Adrenal gland (tissue), 9 donors: ENCODE measurements at regions not wholly inside any gene's neighbourhood (a gene's known extent, or its start where the extent isn't known, plus 50 kb on each side); places are given as distances from the start of the nearest gene placed in this dataset.

Experiments
- DNase-seq, 7 donors: peaks; one replicate each; pipeline ENCODE4 v3.0.0-alpha.2; 2019 to 2020
- H3K27ac ChIP-seq, 5 donors: fragments of 200-600 bp; sonication (generic) in 4 of 5; 1 replicate in 3 of 5; 2 replicates in 2 of 5; pipeline versions ENCODE4 v1.5.1 to v1.8.0; 2016 to 2020; ENCODE audit warnings: mild to moderate bottlenecking in 1 of 5
- H3K27me3 ChIP-seq: fragments of 200-600 bp; 2 replicates; pipeline ENCODE4 v1.8.0; 2021
- H3K36me3 ChIP-seq, 2 donors: fragments of 200-600 bp; replicated peaks in 1 of 2; 1 replicate in 1 of 2; 2 replicates in 1 of 2; pipeline versions ENCODE4 v1.5.1 to v1.8.0; 2018 to 2022
- H3K4me1 ChIP-seq, 2 donors: fragments of 200-600 bp; replicated peaks in 1 of 2; 1 replicate in 1 of 2; 2 replicates in 1 of 2; pipeline versions ENCODE4 v1.5.1 to v1.8.0; 2018 to 2021
- H3K4me3 ChIP-seq, 4 donors: fragments of 200-600 bp; sonication (generic) in 3 of 4; one replicate each; pipeline ENCODE4 v1.5.1; 2016 to 2018
- H3K9me3 ChIP-seq, 3 donors: fragments of 200-600 bp; sonication (generic) in 1 of 3; replicated peaks in 1 of 3; 1 replicate in 2 of 3; 2 replicates in 1 of 3; pipeline versions ENCODE4 v1.5.1 to v1.8.0; 2016 to 2021
- POLR2A ChIP-seq, 2 donors: fragments of 450-650 bp; IDR thresholded peaks; one replicate each; pipeline ENCODE4 v1.6.1; 2017; ENCODE audit warnings: antibody characterized with exemption in 2 of 2, mild to moderate bottlenecking in 2 of 2, moderate library complexity in 1 of 2
- WGBS, 4 donors: extraction: QIAGEN DNeasy Blood & Tissue Kit in 2 of 4; methylation state at CpG; one replicate each; pipeline versions ENCODE4 v1.1.5 to v1.1.7; 2013 to 2017; 5-methylcytosine and 5-hydroxymethylcytosine counted together
- intact Hi-C, 2 donors: fragments of 100-400 bp; cut with DNase I; formaldehyde crosslinking; loops; one replicate each; pipeline versions ENCODE4 v1.14.1 to v1.15.0; 2022 to 2023
- TF ChIP-seq, protein P1 (sequence below), 6 experiments: fragments of 450-650 bp in 4 of 6; fragments of 200-600 bp in 2 of 6; sonication (generic) in 1 of 6; IDR thresholded peaks; 1 replicate in 5 of 6; 2 replicates in 1 of 6; pipeline versions ENCODE4 v1.5.1 to v1.8.0; 2016 to 2021; ENCODE audit warnings: antibody characterized with exemption in 6 of 6, mild to moderate bottlenecking in 2 of 6, moderate library complexity in 1 of 6
- donor health status: healthy with polysubstance abuse.
- donor health status: Bipolar disorder and iron deficiency.
- donor health status: DM: yes; HTN: yes; CAD: no.
- donor health status: DM: no; HTN: no; CAD: no.
- donor health status: DM: no; HTN: no; CAD: no.

DNA sequence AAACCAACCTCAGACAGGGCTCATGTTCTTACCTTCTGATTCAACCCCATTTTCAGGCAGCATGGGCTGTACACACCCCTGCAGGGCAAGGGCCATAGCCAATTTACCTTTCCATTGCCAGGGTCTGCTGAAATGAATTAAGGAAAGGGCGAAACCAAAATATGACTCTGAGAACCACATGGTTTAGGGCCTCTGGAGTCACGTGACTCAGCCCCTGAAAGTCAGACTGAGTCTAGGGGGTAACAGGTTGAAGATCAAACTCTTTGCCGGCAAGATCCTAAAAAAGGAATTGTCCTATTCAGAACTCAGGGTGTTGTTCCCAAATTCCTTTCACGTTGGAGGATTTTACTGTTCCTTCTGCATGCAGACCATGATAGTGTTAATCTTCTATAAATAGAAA is 118.9 kb downstream of the RAB11FIP2 start:
- Histone ChIP-seq H3K27me3 (no peaks in the 10 kb centered on the region), H3K36me3 (no peaks in the 10 kb centered on the region), H3K4me3 (no peak overlapping the region), H3K27ac (no peak overlapping the region), H3K4me1 (no peaks in the 10 kb centered on the region), H3K9me3 (no peaks in the 10 kb centered on the region)
- DNase-seq = no peak
- intact Hi-C loops = no loop called here
- no peak for TF ChIP-seq POLR2A (IDR thresholded peaks at IDR 0.05)
- TF ChIP-seq, protein P1, sequence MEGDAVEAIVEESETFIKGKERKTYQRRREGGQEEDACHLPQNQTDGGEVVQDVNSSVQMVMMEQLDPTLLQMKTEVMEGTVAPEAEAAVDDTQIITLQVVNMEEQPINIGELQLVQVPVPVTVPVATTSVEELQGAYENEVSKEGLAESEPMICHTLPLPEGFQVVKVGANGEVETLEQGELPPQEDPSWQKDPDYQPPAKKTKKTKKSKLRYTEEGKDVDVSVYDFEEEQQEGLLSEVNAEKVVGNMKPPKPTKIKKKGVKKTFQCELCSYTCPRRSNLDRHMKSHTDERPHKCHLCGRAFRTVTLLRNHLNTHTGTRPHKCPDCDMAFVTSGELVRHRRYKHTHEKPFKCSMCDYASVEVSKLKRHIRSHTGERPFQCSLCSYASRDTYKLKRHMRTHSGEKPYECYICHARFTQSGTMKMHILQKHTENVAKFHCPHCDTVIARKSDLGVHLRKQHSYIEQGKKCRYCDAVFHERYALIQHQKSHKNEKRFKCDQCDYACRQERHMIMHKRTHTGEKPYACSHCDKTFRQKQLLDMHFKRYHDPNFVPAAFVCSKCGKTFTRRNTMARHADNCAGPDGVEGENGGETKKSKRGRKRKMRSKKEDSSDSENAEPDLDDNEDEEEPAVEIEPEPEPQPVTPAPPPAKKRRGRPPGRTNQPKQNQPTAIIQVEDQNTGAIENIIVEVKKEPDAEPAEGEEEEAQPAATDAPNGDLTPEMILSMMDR (IDR thresholded peaks at IDR 0.05) = no peak
- 65 to 78% (median 70%) methylated on average over 4 of the region's 4 CpGs for WGBS, 4 donors

DNA sequence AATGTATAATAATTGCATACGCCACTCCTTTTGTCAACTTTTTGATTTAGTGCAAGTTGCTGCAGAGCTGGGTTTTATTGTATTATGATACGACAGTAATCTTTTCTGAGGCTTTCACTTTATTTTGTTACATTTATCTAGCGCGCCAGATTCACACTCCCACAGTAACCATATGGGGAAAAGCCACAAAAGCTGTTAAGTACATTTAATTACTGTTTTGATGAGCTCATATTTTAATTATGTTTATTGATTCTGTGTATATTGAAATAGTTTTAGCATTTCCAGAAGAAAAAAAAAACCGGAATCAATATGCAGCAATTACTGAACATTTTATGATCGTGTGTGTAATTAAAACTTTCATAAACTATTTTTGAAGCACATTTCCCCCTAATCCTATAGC is 118.5 kb downstream of the RAB11FIP2 start:
- TF ChIP-seq, protein P1 (IDR thresholded peaks at IDR 0.05) = no peak
- no peak for TF ChIP-seq POLR2A (IDR thresholded peaks at IDR 0.05)
- intact Hi-C loops = no loop called here
- Histone ChIP-seq H3K27ac (no peak overlapping the region), H3K4me3 (no peak overlapping the region), H3K9me3 (no peaks in the 10 kb centered on the region), H3K36me3 (no peaks in the 10 kb centered on the region), H3K27me3 (no peaks in the 10 kb centered on the region), H3K4me1 (no peaks in the 10 kb centered on the region)
- no peak for DNase-seq
- 66 to 83% (median 78%) methylated on average over 6 of the region's 6 CpGs for WGBS, 4 donors

DNA sequence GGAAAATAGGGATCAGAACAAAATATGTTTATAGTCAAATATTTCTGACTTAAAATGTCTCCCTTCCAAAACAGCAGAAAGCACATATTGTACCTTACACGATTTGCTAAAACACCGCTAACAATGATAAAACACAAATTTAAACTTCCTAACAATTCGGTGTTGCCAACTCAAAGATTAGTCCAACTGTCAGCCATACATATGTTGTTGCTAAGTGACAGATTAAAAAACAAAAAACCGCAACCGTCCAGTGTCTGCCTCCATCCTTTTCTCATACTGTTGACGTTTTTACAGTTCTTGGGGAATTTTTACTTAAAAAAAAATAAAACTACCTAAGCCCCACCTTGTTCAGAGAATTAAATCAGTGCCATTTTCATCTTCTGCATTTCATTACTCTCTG is 118.0 kb downstream of the RAB11FIP2 start:
- TF ChIP-seq, protein P1 (IDR thresholded peaks at IDR 0.05) = no peak
- TF ChIP-seq POLR2A (IDR thresholded peaks at IDR 0.05) = no peak
- H3K4me1 ChIP-seq = no peaks in the 10 kb centered on the region
- no peaks in the 10 kb centered on the region for H3K9me3 ChIP-seq
- intact Hi-C loops = no loop called here
- H3K36me3 ChIP-seq = no peaks in the 10 kb centered on the region
- no peak for DNase-seq
- H3K27me3 ChIP-seq = no peaks in the 10 kb centered on the region
- 59 to 66% (median 62%) methylated on average over 6 of the region's 6 CpGs for WGBS, 4 donors
- H3K27ac ChIP-seq = no peak overlapping the region
- H3K4me3 ChIP-seq = no peak overlapping the region

DNA sequence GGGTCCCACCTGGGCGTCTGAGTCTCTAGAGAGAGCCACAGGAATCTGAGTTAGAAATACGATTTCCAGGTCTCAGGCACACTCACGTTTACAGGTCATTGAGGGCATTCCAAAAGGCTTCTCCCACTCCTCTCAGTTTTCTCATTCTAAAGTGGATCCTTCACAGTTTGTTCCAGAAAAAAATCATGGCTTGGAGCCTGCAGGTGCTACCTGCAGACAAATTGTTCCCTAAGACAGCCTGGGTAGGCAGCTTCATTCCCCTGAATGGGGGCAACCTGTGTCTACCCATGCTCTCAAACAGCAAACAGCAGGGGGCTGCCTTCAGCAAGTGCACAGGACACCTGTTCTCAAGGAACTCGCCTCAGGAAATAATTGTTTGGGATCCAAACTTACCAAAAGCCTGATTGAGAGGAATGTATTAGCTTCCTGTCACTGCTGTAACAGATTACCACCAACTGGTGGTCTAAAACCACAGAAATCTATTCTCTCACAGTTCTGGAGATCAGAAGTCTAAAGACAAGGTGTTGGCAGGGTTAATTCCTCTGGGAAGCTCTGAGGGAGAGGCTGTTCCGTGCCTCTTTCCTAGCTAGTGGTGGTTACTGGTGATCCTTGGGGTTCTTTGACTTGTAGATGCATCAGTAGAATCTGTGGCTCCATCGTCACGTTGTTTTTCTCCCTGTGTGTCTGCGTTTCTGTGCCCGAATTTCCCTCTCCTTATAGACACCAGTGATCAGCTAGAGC is 117.2 kb downstream of the RAB11FIP2 start:
- TF ChIP-seq, protein P1 (IDR thresholded peaks at IDR 0.05) = no peak
- no peak for TF ChIP-seq POLR2A (IDR thresholded peaks at IDR 0.05)
- H3K9me3 ChIP-seq = no peaks in the 10 kb centered on the region
- intact Hi-C loops = no loop called here
- no peaks in the 10 kb centered on the region for H3K36me3 ChIP-seq
- WGBS, 4 donors = 43 to 47% (median 45%) methylated on average over 9 of the region's 9 CpGs
- no peak overlapping the region for H3K27ac ChIP-seq
- no peak overlapping the region for H3K4me3 ChIP-seq
- no peak for DNase-seq
- H3K4me1 ChIP-seq = no peaks in the 10 kb centered on the region
- no peaks in the 10 kb centered on the region for H3K27me3 ChIP-seq
